K562 (cell line): ENCODE measurements at regions not wholly inside any gene's neighbourhood (a gene's known extent, or its start where the extent isn't known, plus 50 kb on each side); places are given as distances from the start of the nearest gene placed in this dataset. TPM values are rescaled to one million over a fixed set of nuclear protein-coding genes. Genes with fewer than 3 reads are reported as not detected.

Experiments used
- ATAC-seq: fragments of 200-7000 bp; cut with Tn5 transposase; 3 replicates; pipeline ENCODE4 v1.9.1; 2020; ENCODE audit warnings: moderate library complexity
- BruUV-seq: library from RNA; stranded (reverse); fragments of 400-500 nt; replicated peaks from 2 replicates; lab custom pipeline; 2021; lab: Mats Ljungman, UMichigan
- CTCF ChIA-PET: fragments of 300-600 bp; formaldehyde crosslinking; extraction: SDS; loops from one replicate; lab custom pipeline; 2021; ENCODE audit warnings: low intra/inter-chr PET ratio; lab: Yijun Ruan, JAX
- POLR2A ChIA-PET: fragments of 300-600, 350-650 bp; sonication (Branson Sonifier 250); formaldehyde crosslinking; extraction: SDS; loops from one replicate; lab custom pipeline; 2021; ENCODE audit warnings: antibody characterized with exemption, inconsistent platforms; lab: Yijun Ruan, JAX
- DNase-seq, 4 experiments: peaks; one replicate each; pipeline versions ENCODE4 v3.0.0 to v3.0.0-alpha.2; 2011 to 2018; ENCODE audit warnings: low spot score in 3 of 4, mixed read lengths in 3 of 4; ENCODE audit errors: extremely low read depth in 1 of 4
- FAIRE-seq: peaks from 2 replicates; lab custom pipeline; 2011; peaks lifted over from hg19 to GRCh38; lab: Jason Lieb, UNC
- H2AFZ ChIP-seq: 2 replicates; pipeline ENCODE4 v1.6.0; 2011; ENCODE audit warnings: low read depth, low read length, control low read depth, inconsistent platforms
- H3K27ac ChIP-seq: fragments of 200-600 bp; 3 replicates; pipeline ENCODE4 v1.8.0; 2011; ENCODE audit warnings: low read depth, mild to moderate bottlenecking, control low read depth, inconsistent platforms, low read length, moderate library complexity, mixed read lengths; ENCODE audit errors: extremely low read depth
- H3K27me3 ChIP-seq, 2 experiments: fragments of 300-600 bp in 1 of 2; 2 replicates in 1 of 2; 3 replicates in 1 of 2; pipeline versions ENCODE4 v1.6.0 to v1.8.0; 2011; ENCODE audit warnings: inconsistent platforms in 2 of 2, low read length in 2 of 2, mild to moderate bottlenecking in 1 of 2, mixed read lengths in 1 of 2, moderate library complexity in 1 of 2; ENCODE audit not compliant: control insufficient read depth in 2 of 2, insufficient read depth in 2 of 2
- H3K36me3 ChIP-seq: fragments of 300-600 bp; 3 replicates; pipeline ENCODE4 v1.8.0; 2011; ENCODE audit warnings: mild to moderate bottlenecking, low read length, inconsistent platforms; ENCODE audit not compliant: control insufficient read depth, insufficient read depth
- H3K4me1 ChIP-seq, 2 experiments: fragments of 200-600 bp in 1 of 2; replicated peaks in 1 of 2; 2 replicates in 1 of 2; 3 replicates in 1 of 2; pipeline versions ENCODE4 v1.5.1 to v1.8.0; 2011; ENCODE audit warnings: inconsistent platforms in 2 of 2, low read length in 2 of 2, mild to moderate bottlenecking in 1 of 2, mixed read lengths in 1 of 2, moderate library complexity in 1 of 2; ENCODE audit not compliant: control insufficient read depth in 2 of 2, insufficient read depth in 2 of 2
- H3K4me2 ChIP-seq: 2 replicates; pipeline ENCODE4 v1.6.1; 2011; ENCODE audit warnings: low read length, control low read depth, inconsistent platforms, mixed read lengths; ENCODE audit not compliant: insufficient read depth
- H3K4me3 ChIP-seq: fragments of 200-600 bp; sonication (generic), shearing (Covaris generic); 2 replicates; pipeline ENCODE4 v1.5.1; 2016; ENCODE audit warnings: control low read depth, inconsistent platforms
- H3K79me2 ChIP-seq: fragments of 200-600 bp; 3 replicates; pipeline ENCODE4 v1.8.0; 2011; ENCODE audit warnings: low read length, inconsistent platforms; ENCODE audit not compliant: control insufficient read depth, insufficient read depth
- H3K9ac ChIP-seq, 2 experiments: 2 replicates each; pipeline versions ENCODE4 v1.6.0 to v1.6.1; 2011; ENCODE audit warnings: low read depth in 2 of 2, low read length in 2 of 2, control low read depth in 1 of 2, inconsistent platforms in 1 of 2, mild to moderate bottlenecking in 1 of 2, mixed read lengths in 1 of 2; ENCODE audit not compliant: insufficient read depth in 1 of 2
- H3K9me1 ChIP-seq: one replicate; pipeline ENCODE4 v1.6.0; 2011; ENCODE audit warnings: inconsistent platforms, mild to moderate bottlenecking, low read length, moderate library complexity; ENCODE audit not compliant: control insufficient read depth, insufficient read depth
- H3K9me3 ChIP-seq: replicated peaks from 2 replicates; pipeline ENCODE4 v1.5.1; 2011; ENCODE audit warnings: low read depth, low read length, inconsistent platforms; ENCODE audit not compliant: control insufficient read depth, insufficient read depth
- H4K20me1 ChIP-seq: replicated peaks from 2 replicates; pipeline ENCODE4 v1.6.1; 2011; ENCODE audit warnings: low read length, inconsistent platforms, mixed read lengths; ENCODE audit not compliant: control insufficient read depth, insufficient read depth
- ETV6 ChIP-seq, 3 experiments: fragments of 150-350 bp in 1 of 3; sonication (generic) in 1 of 3; formaldehyde crosslinking in 1 of 3; IDR thresholded peaks; 2 replicates each; pipeline versions ENCODE4 v1.6.1 to v1.8.0; 2014 to 2022; ENCODE audit warnings: borderline replicate concordance in 2 of 3, low read depth in 2 of 3, antibody characterized with exemption in 1 of 3, low read length in 1 of 3, mild to moderate bottlenecking in 1 of 3, missing genetic modification reagents in 1 of 3
- HIVEP1 ChIP-seq: fragments of 250-450 bp; sonication (Bioruptor Pico); IDR thresholded peaks from 2 replicates; pipeline ENCODE4 v1.4.0; 2020; ENCODE audit warnings: mild to moderate bottlenecking
- WGBS: fragments of 100-300 bp; shearing (Covaris generic); methylation state at CpG from one replicate; pipeline ENCODE4 v1.1.6; 2016; ENCODE audit warnings: low coverage, mixed read lengths; ENCODE audit not compliant: insufficient coverage; ENCODE audit errors: missing lambda C conversion rate; 5-methylcytosine and 5-hydroxymethylcytosine counted together
- in situ Hi-C: fragments of 300-500 bp; cut with MboI; formaldehyde crosslinking; loops from 4 replicates; pipeline ENCODE4 v1.15.0; 2018; ENCODE audit warnings: inconsistent platforms, mixed read lengths
- intact Hi-C: fragments of 100-400 bp; cut with micrococcal nuclease; formaldehyde crosslinking; loops from 2 replicates; pipeline ENCODE4 v1.14.2; 2022
- microRNA-seq: library from miRNA; unstranded; fragments of <30 nt; microRNA quantifications from one replicate; pipeline ENCODE4, GENCODE V29; 2018; ENCODE audit warnings: borderline microRNAs expressed
- small RNA-seq: library from RNA; depleted of rRNA; stranded (forward); fragments of <200 nt; gene quantifications from one replicate; pipeline ENCODE3, GENCODE V24; 2014

GRCh38 chr1:4847711-4848110 lies 193.3 kb downstream of the AJAP1 start:
- Histone ChIP-seq H3K79me2 (no peaks in the 10 kb centered on the region), H3K36me3 (no peaks in the 10 kb centered on the region), H3K27me3 (no peaks in the 10 kb centered on the region), H3K4me2 (no peak overlapping the region), H3K9me3 (no peaks in the 10 kb centered on the region)
- intact Hi-C loops, result no loop called here
- no peak for ATAC-seq
- TF ChIP-seq ETV6 (IDR thresholded peaks at IDR 0.05; ENCODE audit: borderline replicate concordance in 1 of 2, low read depth in 2 of 2, low read length in 1 of 2) (no peak), ETV6 (CRISPR knock-in tag; IDR thresholded peaks at IDR 0.05; ENCODE audit: borderline replicate concordance) (no peak), HIVEP1 (CRISPR knock-in tag) (no peak)
- TF ChIP-seq, all 486 proteins: peak for 0
- DNase-seq (no peak), FAIRE-seq (no peak)
- H3K4me1 ChIP-seq, result no peaks in the 10 kb centered on the region
- in situ Hi-C loops, result no loop called here
- H3K27ac ChIP-seq, result no peak overlapping the region
- no peak overlapping the region for H3K4me3 ChIP-seq
- 0% methylated on average over 5 of the region's 5 CpGs for WGBS
- no peaks in the 10 kb centered on the region for H3K9me1 ChIP-seq
- no TSS peak for BruUV-seq
- POLR2A ChIA-PET, result no interaction called here
- CTCF ChIA-PET, result no interaction called here
- no peak overlapping the region for H2AFZ ChIP-seq
- H4K20me1 ChIP-seq, result no peaks in the 10 kb centered on the region
- no peak overlapping the region for H3K9ac ChIP-seq

Small RNAs in the stretch of these regions (microRNA-seq; reads per million reads assigned to microRNA genes)
- gene MIR4417, result not detected

Small RNAs in the stretch of these regions (small RNA-seq; reads per million reads assigned to genes)
- gene MIR4417, result not detected
